ENCODE measurements at regions not wholly inside any gene's neighbourhood (a gene's known extent, or its start where the extent isn't known, plus 50 kb on each side); places are given as distances from the start of the nearest gene placed in this dataset.

GRCh38 chr12:97211416-97211930 is 251.1 kb upstream of the RMST start:
- TF ChIP-seq FOXP2 (optimal IDR thresholded peaks at IDR 0.05; ENCODE audit: borderline replicate concordance, extremely low read depth, extremely low read length, insufficient read depth), result no peak
- TF ChIP-seq, protein P1, sequence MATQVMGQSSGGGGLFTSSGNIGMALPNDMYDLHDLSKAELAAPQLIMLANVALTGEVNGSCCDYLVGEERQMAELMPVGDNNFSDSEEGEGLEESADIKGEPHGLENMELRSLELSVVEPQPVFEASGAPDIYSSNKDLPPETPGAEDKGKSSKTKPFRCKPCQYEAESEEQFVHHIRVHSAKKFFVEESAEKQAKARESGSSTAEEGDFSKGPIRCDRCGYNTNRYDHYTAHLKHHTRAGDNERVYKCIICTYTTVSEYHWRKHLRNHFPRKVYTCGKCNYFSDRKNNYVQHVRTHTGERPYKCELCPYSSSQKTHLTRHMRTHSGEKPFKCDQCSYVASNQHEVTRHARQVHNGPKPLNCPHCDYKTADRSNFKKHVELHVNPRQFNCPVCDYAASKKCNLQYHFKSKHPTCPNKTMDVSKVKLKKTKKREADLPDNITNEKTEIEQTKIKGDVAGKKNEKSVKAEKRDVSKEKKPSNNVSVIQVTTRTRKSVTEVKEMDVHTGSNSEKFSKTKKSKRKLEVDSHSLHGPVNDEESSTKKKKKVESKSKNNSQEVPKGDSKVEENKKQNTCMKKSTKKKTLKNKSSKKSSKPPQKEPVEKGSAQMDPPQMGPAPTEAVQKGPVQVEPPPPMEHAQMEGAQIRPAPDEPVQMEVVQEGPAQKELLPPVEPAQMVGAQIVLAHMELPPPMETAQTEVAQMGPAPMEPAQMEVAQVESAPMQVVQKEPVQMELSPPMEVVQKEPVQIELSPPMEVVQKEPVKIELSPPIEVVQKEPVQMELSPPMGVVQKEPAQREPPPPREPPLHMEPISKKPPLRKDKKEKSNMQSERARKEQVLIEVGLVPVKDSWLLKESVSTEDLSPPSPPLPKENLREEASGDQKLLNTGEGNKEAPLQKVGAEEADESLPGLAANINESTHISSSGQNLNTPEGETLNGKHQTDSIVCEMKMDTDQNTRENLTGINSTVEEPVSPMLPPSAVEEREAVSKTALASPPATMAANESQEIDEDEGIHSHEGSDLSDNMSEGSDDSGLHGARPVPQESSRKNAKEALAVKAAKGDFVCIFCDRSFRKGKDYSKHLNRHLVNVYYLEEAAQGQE (IDR thresholded peaks at IDR 0.05; ENCODE audit: insufficient read depth in 1 of 2, low read depth in 2 of 2, low read length in 2 of 2), result no peak
- no peak for TF ChIP-seq SIN3A (IDR thresholded peaks at IDR 0.05; ENCODE audit: borderline replicate concordance, insufficient read depth, low read length)
- TF ChIP-seq POLR2AphosphoS5 (IDR thresholded peaks at IDR 0.05; ENCODE audit: low read depth, low read length), result no peak

DNA sequence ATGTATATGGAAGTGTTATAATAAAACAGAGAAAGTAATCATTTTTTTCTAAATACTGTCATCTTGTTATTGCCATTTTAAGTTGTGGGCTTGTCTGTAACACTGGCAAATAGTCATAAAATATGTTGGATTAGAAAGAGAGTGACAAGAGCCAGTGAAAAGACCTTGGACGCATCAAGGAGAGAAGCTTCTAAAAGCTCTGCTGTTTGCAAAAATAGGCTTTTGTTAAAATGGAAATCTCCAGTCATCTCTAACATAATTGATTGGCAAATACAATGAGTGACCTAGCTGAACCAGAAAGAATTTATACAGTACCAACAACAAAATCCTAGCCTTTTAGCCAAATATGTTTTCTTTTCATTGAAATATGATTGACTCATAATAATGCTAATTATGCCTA is 245.8 kb upstream of the RMST start:
- TF ChIP-seq TAF1 (IDR thresholded peaks at IDR 0.05; ENCODE audit: borderline replicate concordance, insufficient read depth, low read length) (no peak), FOXP2 (optimal IDR thresholded peaks at IDR 0.05; ENCODE audit: borderline replicate concordance, extremely low read depth, extremely low read length, insufficient read depth) (no peak), POLR2AphosphoS5 (IDR thresholded peaks at IDR 0.05; ENCODE audit: low read depth, low read length) (no peak), SIN3A (IDR thresholded peaks at IDR 0.05; ENCODE audit: borderline replicate concordance, insufficient read depth, low read length) (no peak)
- TF ChIP-seq, protein P1 (IDR thresholded peaks at IDR 0.05; ENCODE audit: insufficient read depth in 1 of 2, low read depth in 2 of 2, low read length in 2 of 2), result no peak

DNA sequence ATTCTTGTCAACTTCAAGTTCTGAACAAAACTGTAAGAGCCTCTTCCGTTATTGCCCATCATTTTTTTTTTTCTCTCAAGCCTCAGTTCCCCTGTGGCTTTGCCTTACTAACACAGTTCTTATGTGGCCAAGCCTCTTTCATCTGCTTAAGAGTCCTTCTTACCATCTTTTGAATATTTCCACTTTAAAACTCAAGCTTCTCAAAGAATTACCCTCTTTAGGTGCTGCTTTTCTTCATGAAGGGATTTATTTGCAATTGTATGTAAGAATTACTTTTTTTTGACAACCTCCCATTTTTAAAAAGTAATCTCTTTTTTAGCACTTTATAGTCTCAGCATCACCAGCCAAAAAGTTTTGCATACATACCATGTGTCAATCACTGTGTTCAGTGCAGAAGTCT is 240.2 kb upstream of the RMST start:
- TF ChIP-seq SIN3A (IDR thresholded peaks at IDR 0.05; ENCODE audit: borderline replicate concordance, insufficient read depth, low read length), result no peak

GRCh38 chr12:97223419-97223818 is 239.2 kb upstream of the RMST start:
- TF ChIP-seq POLR2AphosphoS5 (IDR thresholded peaks at IDR 0.05; ENCODE audit: low read depth, low read length), result no peak
- no peak for TF ChIP-seq SIN3A (IDR thresholded peaks at IDR 0.05; ENCODE audit: borderline replicate concordance, insufficient read depth, low read length)
- TF ChIP-seq, protein P1 (IDR thresholded peaks at IDR 0.05; ENCODE audit: insufficient read depth in 1 of 2, low read depth in 2 of 2, low read length in 2 of 2), result no peak
- no peak for TF ChIP-seq TAF1 (IDR thresholded peaks at IDR 0.05; ENCODE audit: borderline replicate concordance, insufficient read depth, low read length)
- no peak for TF ChIP-seq FOXP2 (optimal IDR thresholded peaks at IDR 0.05; ENCODE audit: borderline replicate concordance, extremely low read depth, extremely low read length, insufficient read depth)

GRCh38 chr12:97229004-97229403 is 233.6 kb upstream of the RMST start:
- TF ChIP-seq TAF1 (IDR thresholded peaks at IDR 0.05; ENCODE audit: borderline replicate concordance, insufficient read depth, low read length), result no peak

DNA sequence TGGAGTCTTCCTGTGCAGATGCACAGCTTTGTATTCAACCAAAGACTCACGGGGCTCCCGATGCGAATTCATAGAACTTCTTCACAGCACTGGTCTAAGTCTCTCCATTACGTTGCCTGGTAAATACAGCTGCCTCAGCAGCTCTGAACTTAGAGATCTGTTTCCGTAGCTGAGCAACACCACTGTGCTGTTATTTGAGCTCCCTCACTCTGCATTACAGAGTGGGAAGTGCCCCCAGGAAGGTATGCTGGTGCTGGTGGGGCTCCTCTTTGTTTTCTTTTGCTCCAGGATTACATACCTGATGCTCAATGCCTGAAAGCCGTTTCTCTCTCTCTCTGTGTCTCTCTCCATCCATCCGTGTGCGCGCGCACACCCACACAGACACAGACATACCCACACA is 227.5 kb upstream of the RMST start:
- TF ChIP-seq FOXP2 (optimal IDR thresholded peaks at IDR 0.05; ENCODE audit: borderline replicate concordance, extremely low read depth, extremely low read length, insufficient read depth), result no peak
- TF ChIP-seq POLR2AphosphoS5 (IDR thresholded peaks at IDR 0.05; ENCODE audit: low read depth, low read length), result no peak
- TF ChIP-seq, protein P1 (IDR thresholded peaks at IDR 0.05; ENCODE audit: insufficient read depth in 1 of 2, low read depth in 2 of 2, low read length in 2 of 2), result no peak
- TF ChIP-seq SIN3A (IDR thresholded peaks at IDR 0.05; ENCODE audit: borderline replicate concordance, insufficient read depth, low read length), result no peak
- TF ChIP-seq TAF1 (IDR thresholded peaks at IDR 0.05; ENCODE audit: borderline replicate concordance, insufficient read depth, low read length), result no peak
